Urinary bladder (tissue), 3 donors: ENCODE measurements at regions not wholly inside any gene's neighbourhood (a gene's known extent, or its start where the extent isn't known, plus 50 kb on each side); places are given as distances from the start of the nearest gene placed in this dataset.

Source experiments
- DNase-seq: peaks from one replicate; pipeline ENCODE4 v3.0.0-alpha.2; 2015; ENCODE audit errors: extremely low spot score
- H3K27ac ChIP-seq: one replicate; pipeline ENCODE4 v1.5.1; 2013; ENCODE audit warnings: low read depth, mild to moderate bottlenecking, moderate library complexity
- H3K36me3 ChIP-seq: one replicate; pipeline ENCODE4 v1.6.1; 2013; ENCODE audit warnings: mild to moderate bottlenecking, moderate library complexity; ENCODE audit not compliant: insufficient read depth
- H3K4me1 ChIP-seq: one replicate; pipeline ENCODE4 v1.6.1; 2013; ENCODE audit warnings: mild to moderate bottlenecking, moderate library complexity; ENCODE audit not compliant: insufficient read depth
- H3K4me3 ChIP-seq: one replicate; pipeline ENCODE4 v1.5.1; 2013; ENCODE audit warnings: low read depth, low read length
- WGBS: extraction: QIAGEN DNeasy Blood & Tissue Kit; methylation state at CpG from one replicate; pipeline ENCODE4 v1.1.7; 2013; 5-methylcytosine and 5-hydroxymethylcytosine counted together
- donor health status: healthy with polysubstance abuse.
- donor health status: healthy.

DNA sequence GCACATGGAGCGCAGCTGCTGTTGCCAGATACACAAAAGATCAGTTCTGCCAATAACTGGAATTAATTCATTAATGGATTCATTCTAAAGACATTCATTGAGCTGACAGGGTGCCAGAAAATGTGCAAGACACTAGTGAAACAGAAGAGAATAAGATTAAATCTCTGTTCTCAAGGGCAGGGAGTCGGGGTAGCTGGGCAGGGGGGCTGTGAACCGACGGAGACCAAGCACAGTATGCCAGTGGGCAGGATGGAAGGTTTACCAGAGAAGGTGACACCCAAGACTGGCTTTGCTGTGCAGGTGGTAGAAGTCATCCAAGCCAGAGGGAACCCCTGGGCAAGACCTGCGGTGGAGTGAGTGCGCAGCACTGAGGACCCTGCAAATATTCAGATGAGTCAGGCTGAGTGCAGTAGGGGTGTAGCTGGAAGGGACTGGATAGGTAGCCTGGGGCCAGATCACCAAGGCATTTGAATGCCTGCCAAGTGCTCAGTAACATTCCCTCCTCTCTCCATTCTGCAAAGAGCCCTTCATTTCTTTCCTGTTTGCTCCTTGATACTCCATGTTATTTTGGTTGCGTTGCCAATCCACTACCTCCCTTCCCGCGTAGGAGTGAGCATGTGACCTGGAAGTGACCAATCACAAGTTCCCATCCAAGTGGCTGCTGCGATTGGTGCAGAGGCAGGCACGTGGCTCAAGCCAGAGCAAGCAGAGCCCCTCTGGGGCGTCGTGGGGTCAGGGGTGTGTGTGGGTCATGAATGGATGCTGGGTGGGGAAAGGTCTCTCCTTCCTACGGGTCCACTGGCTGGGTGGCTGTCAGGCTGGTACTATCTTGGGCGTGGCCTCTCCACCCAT lies 413.1 kb downstream of the PTPRU start:
- WGBS = 80% methylated on average over 15 of the region's 15 CpGs
- Histone ChIP-seq H3K36me3 (no peaks in the 10 kb centered on the region), H3K4me3 (no peak overlapping the region), H3K4me1 (no peaks in the 10 kb centered on the region), H3K27ac (no peak overlapping the region)
- DNase-seq = no peak

DNA sequence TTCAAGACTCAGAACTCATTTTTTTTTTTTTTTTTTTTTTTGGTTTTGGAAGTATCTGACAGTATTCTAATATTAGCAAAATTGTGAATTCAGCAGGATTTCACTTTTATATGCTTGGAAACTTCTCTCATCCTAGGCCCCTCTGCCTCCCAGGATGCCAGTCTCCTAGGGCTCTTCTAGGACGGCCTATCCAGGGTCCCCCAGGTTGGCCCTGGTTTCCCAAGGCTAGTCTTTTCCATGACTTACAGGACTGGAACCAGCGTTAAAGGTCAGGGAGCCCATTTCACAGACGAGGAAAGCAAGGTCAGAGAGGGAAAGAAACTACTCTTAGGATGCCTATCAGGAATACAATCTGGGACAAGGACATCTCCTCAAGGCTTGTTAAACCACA lies 412.5 kb downstream of the PTPRU start:
- 79% methylated on average over 3 of the region's 3 CpGs for WGBS
- no peak overlapping the region for H3K4me3 ChIP-seq
- DNase-seq = no peak
- H3K4me1 ChIP-seq = no peaks in the 10 kb centered on the region
- no peaks in the 10 kb centered on the region for H3K36me3 ChIP-seq
- no peak overlapping the region for H3K27ac ChIP-seq

DNA sequence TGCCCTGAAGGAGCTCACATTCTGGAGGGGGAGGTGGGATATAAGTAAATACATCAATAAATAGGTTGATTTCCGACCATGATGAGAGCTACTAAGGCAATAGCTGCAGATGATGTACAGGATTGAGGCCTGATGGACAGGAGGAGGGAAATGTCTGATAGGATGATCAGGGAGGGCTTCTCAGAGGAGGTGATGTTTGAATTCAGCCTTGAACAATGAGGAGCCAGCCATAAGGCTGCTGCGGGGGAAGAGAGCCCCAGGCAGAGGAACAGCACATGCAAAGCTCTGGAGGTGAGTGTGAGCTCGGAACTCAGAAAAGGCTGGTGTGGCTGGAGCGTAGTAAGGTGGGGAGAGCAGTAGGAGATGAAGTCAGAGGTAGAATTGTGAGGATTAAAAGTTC lies 411.7 kb downstream of the PTPRU start:
- WGBS = 53% methylated on average over 4 of the region's 4 CpGs
- Histone ChIP-seq H3K4me1 (no peaks in the 10 kb centered on the region), H3K27ac (no peak overlapping the region), H3K4me3 (no peak overlapping the region), H3K36me3 (no peaks in the 10 kb centered on the region)
- no peak for DNase-seq

DNA sequence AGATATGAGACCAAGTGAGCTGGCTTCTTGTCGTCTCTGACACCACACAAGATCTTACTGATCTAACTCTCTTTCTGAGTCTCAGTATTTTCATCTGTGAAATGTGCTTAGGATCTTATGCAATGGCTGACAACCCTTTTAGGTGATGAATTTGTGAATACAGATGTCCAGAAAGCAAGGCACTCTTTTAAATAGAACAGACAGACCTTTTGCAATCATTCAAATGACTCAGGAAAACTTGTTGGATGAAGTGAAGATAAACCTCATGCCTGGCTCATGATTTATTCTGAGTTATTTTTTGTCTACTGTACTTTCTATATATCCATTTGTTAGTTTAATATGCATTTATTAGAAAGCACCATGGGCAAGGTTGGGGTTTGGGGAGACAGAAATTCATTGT lies 411.3 kb downstream of the PTPRU start:
- no peak overlapping the region for H3K27ac ChIP-seq
- no peak for DNase-seq

DNA sequence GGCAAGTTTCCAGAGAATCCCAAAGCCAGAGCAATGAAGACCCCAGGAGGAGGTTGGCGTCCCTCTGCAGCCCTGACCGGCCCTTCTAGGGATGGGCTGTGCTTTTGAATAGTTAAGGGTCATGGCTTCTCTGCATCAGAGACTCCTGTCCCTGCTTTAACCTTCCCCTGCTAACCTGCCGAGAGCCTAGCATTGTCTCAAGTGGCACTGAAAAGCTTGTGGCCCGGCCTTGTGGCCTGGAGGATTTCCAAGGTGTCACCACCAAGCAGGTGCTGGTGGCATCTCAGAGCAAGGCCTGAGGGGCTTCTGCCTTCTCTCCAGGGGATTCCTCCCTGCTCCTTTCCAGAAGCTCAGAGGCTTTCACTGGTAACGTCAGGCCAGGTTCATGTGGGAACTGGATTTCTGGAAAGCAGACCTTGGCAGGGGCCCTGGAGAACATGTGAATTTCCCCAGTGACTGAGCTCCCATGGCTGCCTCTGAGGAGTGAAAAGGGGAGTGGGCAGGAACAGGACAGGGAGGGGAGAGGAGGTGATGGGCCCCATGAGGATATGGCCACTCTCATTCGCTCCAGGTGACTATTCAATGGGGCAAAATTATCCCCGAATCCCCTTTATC lies 409.9 kb downstream of the PTPRU start:
- no peaks in the 10 kb centered on the region for H3K4me1 ChIP-seq
- no peak for DNase-seq
- no peak overlapping the region for H3K4me3 ChIP-seq
- H3K36me3 ChIP-seq = no peaks in the 10 kb centered on the region
- H3K27ac ChIP-seq = no peak overlapping the region
- WGBS = 81% methylated on average over 7 of the region's 7 CpGs

More for the DNA sequence above, 411.3 kb downstream of the PTPRU start:
- H3K36me3 ChIP-seq = no peaks in the 10 kb centered on the region
- no peak overlapping the region for H3K4me3 ChIP-seq
- 70% methylated on average over 1 of the region's 1 CpG for WGBS
- no peaks in the 10 kb centered on the region for H3K4me1 ChIP-seq

DNA sequence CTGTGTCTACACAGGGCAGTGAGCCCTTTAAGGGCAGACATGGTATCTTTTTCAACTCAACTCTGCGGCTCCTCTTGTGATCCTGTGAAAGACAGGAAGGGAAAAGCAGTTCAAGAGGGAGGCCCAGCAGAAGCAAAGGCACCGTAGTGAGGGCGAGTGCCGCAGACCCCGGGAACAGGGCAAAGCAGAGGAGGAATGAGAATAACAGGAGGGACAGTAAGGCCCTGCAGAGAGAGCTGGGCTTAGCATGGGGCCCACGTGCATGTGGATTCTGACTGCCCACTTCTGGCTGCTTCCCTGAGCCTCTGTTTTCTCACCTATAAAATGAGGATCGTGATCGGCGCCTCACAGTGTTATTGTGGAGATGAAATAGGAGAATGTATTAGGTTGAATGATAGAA lies 409.3 kb downstream of the PTPRU start:
- Histone ChIP-seq H3K4me3 (no peak overlapping the region), H3K4me1 (no peaks in the 10 kb centered on the region), H3K27ac (no peak overlapping the region), H3K36me3 (no peaks in the 10 kb centered on the region)
- no peak for DNase-seq
- WGBS = 59% methylated on average over 9 of the region's 9 CpGs

DNA sequence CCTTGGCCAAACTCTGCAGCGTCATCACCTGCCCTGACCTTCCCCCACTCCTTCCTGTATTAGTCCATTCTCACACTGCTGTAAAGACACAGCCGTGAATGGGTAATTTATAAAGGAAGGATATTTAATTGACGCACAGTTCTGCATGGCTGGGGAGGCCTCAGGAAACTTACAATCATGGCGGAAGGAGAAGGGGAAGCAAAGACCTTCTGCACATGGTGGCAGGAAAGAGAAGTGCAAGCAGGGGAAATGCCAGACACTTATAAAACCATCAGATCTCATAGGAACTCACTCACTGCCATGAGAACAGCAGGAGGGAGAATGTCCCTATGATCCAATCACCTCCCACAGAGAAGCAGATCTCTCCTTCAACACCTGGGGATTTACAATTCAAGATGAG lies 408.5 kb downstream of the PTPRU start:
- Histone ChIP-seq H3K27ac (no peak overlapping the region), H3K4me3 (no peak overlapping the region), H3K36me3 (no peaks in the 10 kb centered on the region), H3K4me1 (no peaks in the 10 kb centered on the region)
- WGBS = 63% methylated on average over 4 of the region's 4 CpGs
- DNase-seq = no peak

DNA sequence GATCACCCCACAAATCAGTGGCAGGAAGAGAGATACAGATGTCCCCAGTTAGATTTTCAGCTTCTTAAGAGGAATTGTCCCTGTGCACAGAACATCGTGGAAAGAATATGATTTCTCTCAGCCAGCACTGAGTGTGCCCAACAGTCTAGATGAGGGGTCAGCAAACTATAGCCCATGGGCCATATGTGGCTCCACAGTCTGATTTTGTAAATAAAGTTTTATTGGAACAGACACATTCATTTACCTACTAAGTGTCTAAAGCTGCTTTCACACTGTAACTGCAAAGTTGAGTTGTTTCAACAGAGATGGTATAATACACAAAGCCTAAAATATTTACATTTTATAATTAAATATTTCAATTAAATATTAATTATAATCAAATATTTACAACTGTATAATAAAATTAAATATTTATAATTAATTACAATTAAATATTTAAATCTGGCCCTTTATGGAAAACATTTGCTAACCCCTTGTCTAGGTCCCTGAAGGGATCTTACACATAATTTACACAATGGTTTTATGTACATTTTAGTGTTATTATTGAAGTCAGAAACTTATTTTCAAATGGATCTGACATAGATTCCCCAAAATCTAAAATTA lies 407.6 kb downstream of the PTPRU start:
- 89% methylated on average over 1 of the region's 1 CpG for WGBS
- H3K27ac ChIP-seq = no peak overlapping the region
- no peak for DNase-seq

DNA sequence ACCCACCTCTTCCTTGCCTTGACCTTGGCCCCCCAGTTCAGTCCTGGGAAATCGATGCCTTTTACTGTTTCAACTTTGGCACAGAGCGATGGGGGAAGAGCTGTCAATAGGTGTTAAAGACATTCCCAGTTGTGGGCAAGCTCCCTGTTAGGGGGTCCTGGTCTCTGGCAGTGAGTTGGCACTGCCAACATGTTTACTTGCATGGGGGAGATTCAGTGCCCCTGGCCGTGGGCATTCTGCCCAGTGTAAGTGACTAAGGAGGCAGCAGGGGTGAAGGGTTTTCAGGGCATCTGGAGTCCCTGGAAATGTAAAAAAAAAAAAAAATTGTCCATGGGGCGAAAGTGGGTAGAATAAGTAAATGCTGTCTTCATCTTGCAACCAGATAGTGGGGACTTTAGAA lies 407.0 kb downstream of the PTPRU start:
- Histone ChIP-seq H3K4me1 (no peaks in the 10 kb centered on the region), H3K4me3 (no peak overlapping the region), H3K36me3 (no peaks in the 10 kb centered on the region), H3K27ac (no peak overlapping the region)
- DNase-seq = no peak
- 74% methylated on average over 4 of the region's 4 CpGs for WGBS

More for the DNA sequence above, 407.6 kb downstream of the PTPRU start:
- no peaks in the 10 kb centered on the region for H3K4me1 ChIP-seq
- H3K36me3 ChIP-seq = no peaks in the 10 kb centered on the region
- H3K4me3 ChIP-seq = no peak overlapping the region

DNA sequence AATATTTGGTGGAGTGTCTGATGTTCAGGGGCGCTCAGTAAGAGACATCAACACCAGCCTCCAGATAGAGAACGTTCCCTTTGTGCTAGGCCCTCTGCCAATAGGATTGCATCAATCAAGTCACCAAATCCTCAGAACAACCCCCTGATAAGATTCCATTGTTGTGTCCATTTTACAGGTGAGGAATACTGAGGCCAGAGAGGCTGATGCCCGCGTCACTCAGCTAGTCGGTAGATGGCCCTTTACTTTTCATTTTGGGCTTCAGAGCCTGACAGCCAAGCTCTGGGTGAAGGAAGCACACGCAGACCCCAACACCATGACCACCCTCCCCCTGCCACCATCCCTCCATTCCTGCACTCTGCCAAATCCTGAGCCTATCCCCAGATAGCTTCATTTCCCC lies 406.2 kb downstream of the PTPRU start:
- Histone ChIP-seq H3K4me3 (no peak overlapping the region), H3K36me3 (no peaks in the 10 kb centered on the region), H3K27ac (no peak overlapping the region), H3K4me1 (no peaks in the 10 kb centered on the region)
- DNase-seq = no peak
- WGBS = 67% methylated on average over 6 of the region's 6 CpGs

DNA sequence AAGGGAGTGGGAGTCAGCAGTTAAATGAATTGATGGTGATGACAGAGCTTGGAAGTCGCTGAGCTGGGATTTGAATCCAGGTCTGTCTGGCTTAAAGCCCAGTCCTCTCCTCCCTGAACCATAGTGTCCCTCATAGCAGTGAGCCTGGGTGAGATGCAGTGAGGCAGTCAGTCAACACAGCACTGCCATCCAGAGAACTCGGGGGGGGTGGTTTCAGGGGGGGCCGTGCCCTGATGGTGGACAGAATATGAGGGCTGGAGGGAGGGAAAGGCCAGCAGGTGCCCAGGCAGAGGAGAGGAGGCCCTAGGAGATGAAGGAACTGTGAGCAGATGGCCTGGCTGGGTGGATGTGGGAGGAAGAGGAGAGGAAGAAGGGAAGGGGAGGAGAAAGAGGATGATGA lies 405.6 kb downstream of the PTPRU start:
- 41% methylated on average over 3 of the region's 3 CpGs for WGBS
- Histone ChIP-seq H3K36me3 (no peaks in the 10 kb centered on the region), H3K4me1 (no peaks in the 10 kb centered on the region), H3K27ac (no peak overlapping the region), H3K4me3 (no peak overlapping the region)
- no peak for DNase-seq

DNA sequence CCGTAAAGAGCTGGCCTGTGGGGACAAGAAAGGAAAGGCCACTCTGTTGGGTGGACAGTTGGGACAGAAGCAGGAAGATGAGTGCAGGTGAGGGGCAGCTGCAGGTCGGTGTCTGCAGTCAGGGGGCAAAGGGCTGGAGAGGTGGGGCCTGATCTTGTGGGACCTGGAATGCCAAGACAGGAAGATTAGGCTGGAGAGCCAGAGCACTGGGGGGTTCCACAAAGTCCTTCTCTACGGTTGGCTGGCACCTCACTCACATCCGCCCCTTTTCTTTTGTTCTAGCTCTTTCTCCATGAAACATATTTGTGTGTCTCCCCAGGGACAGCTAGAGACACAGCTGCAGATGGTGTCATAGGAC lies 404.1 kb downstream of the PTPRU start:
- no peak for DNase-seq

DNA sequence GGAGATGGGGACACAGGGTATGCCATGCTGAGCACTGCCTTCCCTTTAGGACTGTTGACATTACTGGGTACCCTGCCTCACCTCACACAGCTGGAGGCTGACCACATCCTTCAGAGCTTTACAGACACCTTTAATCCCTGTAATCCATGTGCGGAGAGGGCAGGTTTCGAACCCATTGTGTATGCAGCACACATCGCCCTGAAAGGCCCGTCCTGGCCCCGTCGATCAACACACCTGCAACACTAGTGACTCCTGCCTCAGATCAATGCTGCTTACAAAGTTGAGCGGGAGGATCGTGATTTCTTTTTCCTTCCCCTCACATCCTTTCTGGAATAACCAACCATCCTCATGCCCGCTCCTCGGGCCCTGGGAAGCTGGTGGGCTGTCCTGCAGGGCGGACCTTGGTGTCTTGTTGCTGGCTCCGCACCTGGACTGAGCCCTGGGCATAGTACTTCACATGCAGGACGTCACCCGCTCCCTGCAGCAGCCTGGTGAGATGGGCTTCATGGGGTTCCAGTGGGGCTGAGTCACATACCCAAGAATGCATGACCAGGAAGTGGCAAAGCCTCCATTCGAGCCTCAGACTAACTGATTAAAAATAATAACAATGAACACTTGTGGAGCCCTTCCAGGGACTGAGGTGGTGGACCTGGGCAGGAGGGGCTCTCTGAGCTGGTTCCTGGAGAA lies 403.6 kb downstream of the PTPRU start:
- no peak for DNase-seq
- H3K27ac ChIP-seq = no peak overlapping the region
- H3K36me3 ChIP-seq = no peaks in the 10 kb centered on the region
- 78% methylated on average over 15 of the region's 15 CpGs for WGBS
- no peaks in the 10 kb centered on the region for H3K4me1 ChIP-seq
- no peak overlapping the region for H3K4me3 ChIP-seq

More for the DNA sequence above, 404.1 kb downstream of the PTPRU start:
- H3K4me3 ChIP-seq = no peak overlapping the region
- no peaks in the 10 kb centered on the region for H3K36me3 ChIP-seq
- H3K4me1 ChIP-seq = no peaks in the 10 kb centered on the region
- WGBS = 74% methylated on average over 4 of the region's 4 CpGs
- no peak overlapping the region for H3K27ac ChIP-seq
